Ishikawa (cell line): ENCODE measurements at regions not wholly inside any gene's neighbourhood (a gene's known extent, or its start where the extent isn't known, plus 50 kb on each side); places are given as distances from the start of the nearest gene placed in this dataset.

Experiments used
- RAD21 ChIP-seq: IDR thresholded peaks from 2 replicates; pipeline ENCODE4 v1.6.1; 2012; ENCODE audit warnings: low read depth
- TCF12 ChIP-seq: IDR thresholded peaks from 2 replicates; pipeline ENCODE4 v1.6.1; 2012; ENCODE audit warnings: low read depth
- TF ChIP-seq, protein P1 (sequence below): IDR thresholded peaks from 2 replicates; pipeline ENCODE4 v1.6.1; 2012; ENCODE audit warnings: low read depth, mild to moderate bottlenecking

DNA sequence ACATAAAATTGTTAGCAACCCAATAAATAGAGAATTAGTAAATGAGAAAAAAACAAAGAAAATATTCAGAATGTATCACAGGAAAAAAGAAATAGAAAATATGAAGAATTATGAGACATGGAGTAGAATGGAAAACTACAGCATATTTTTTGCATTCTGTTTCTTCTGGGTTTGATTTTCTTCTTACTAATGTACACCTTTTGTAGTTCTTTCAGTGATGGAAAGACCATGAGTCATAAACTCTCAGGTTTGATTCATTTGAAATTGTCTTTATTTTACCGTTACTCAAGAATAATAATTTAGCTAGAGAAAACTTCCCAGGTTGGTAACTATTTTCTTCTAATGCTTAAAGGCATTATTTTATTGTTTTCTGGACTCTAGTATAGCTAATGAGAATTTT lies 90.3 kb upstream of the TMEM170B start:
- TF ChIP-seq, protein P1, sequence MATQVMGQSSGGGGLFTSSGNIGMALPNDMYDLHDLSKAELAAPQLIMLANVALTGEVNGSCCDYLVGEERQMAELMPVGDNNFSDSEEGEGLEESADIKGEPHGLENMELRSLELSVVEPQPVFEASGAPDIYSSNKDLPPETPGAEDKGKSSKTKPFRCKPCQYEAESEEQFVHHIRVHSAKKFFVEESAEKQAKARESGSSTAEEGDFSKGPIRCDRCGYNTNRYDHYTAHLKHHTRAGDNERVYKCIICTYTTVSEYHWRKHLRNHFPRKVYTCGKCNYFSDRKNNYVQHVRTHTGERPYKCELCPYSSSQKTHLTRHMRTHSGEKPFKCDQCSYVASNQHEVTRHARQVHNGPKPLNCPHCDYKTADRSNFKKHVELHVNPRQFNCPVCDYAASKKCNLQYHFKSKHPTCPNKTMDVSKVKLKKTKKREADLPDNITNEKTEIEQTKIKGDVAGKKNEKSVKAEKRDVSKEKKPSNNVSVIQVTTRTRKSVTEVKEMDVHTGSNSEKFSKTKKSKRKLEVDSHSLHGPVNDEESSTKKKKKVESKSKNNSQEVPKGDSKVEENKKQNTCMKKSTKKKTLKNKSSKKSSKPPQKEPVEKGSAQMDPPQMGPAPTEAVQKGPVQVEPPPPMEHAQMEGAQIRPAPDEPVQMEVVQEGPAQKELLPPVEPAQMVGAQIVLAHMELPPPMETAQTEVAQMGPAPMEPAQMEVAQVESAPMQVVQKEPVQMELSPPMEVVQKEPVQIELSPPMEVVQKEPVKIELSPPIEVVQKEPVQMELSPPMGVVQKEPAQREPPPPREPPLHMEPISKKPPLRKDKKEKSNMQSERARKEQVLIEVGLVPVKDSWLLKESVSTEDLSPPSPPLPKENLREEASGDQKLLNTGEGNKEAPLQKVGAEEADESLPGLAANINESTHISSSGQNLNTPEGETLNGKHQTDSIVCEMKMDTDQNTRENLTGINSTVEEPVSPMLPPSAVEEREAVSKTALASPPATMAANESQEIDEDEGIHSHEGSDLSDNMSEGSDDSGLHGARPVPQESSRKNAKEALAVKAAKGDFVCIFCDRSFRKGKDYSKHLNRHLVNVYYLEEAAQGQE = no peak
- TF ChIP-seq TCF12 (no peak), RAD21 (no peak)
